DOHH2 (cell line): ENCODE measurements at regions not wholly inside any gene's neighbourhood (a gene's known extent, or its start where the extent isn't known, plus 50 kb on each side); places are given as distances from the start of the nearest gene placed in this dataset.

ENCODE experiments used
- CTCF ChIP-seq: fragments of 200-600 bp; sonication (generic); IDR thresholded peaks from one replicate; pipeline ENCODE4 v1.5.1; 2014; ENCODE audit warnings: antibody characterized with exemption, mild to moderate bottlenecking, low read depth, low read length; ENCODE audit not compliant: poor library complexity, severe bottlenecking
- EZH2phosphoT487 ChIP-seq: fragments of 200-600 bp; sonication (generic); IDR thresholded peaks from 2 replicates; pipeline ENCODE4 v1.6.1; 2017; ENCODE audit warnings: borderline replicate concordance, mild to moderate bottlenecking, antibody characterized with exemption, low read length, moderate library complexity, mixed read lengths

GRCh38 chr7:10038351-10038750 is 935.3 kb upstream of the PHF14 start:
- TF ChIP-seq CTCF (no peak), EZH2phosphoT487 (no peak)
